ENCODE measurements at regions not wholly inside any gene's neighbourhood (a gene's known extent, or its start where the extent isn't known, plus 50 kb on each side); places are given as distances from the start of the nearest gene placed in this dataset.

DNA sequence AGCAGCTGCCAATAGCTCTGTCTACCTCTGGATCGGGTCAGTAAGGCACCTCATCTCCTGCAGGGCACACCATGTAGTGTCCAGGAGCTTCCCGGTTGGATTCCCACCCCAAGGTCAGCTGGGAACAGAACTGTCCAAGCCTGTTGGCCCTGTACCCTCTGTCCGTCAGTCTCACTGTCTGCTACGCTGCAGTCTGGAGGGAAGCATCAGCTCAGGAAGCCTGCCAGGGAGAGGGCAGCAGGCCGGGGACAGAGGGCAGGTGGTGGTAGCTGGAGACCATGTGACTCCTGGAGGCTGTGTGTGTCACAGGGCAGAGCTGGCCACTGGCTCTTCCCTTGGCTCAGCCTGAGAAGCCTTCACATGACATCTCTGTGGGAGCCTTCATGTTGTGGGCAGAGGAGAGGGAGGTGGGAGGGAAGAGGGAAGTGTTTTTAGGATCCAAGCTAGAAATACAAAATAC, 134.5 kb downstream of the SEC61B start (continued):
- TF ChIP-seq SIRT6 (IDR thresholded peaks at IDR 0.05; ENCODE audit: low read length) (no peak), BRCA1 (IDR thresholded peaks at IDR 0.05; ENCODE audit: low read depth, low read length) (no peak), RBBP5 (IDR thresholded peaks at IDR 0.05; ENCODE audit: borderline replicate concordance, low read depth, low read length) (no peak), EP300 (IDR thresholded peaks at IDR 0.05; ENCODE audit: borderline replicate concordance in 1 of 2, low read depth in 2 of 2, low read length in 2 of 2) (no peak), EGR1 (IDR thresholded peaks at IDR 0.05; ENCODE audit: borderline replicate concordance, low read depth, low read length) (no peak), POU5F1 (IDR thresholded peaks at IDR 0.05; ENCODE audit: low read depth, low read length) (no peak), BACH1 (IDR thresholded peaks at IDR 0.05; ENCODE audit: low read length) (no peak), SP1 (IDR thresholded peaks at IDR 0.05; ENCODE audit: low read depth, low read length) (no peak)
